Endodermal cell (in vitro differentiated cells): ENCODE measurements at regions not wholly inside any gene's neighbourhood (a gene's known extent, or its start where the extent isn't known, plus 50 kb on each side); places are given as distances from the start of the nearest gene placed in this dataset.
"Not testable (repeated sequence)": the region's sequence is repeated elsewhere in the genome, so short reads cannot be mapped to it uniquely, and the experiment has no call there.

ENCODE experiments used
- DNase-seq: peaks from one replicate; pipeline ENCODE4 v3.0.0-alpha.2; 2017
- H3K27ac ChIP-seq: 2 replicates; pipeline ENCODE4 v1.5.1; 2013; ENCODE audit warnings: mild to moderate bottlenecking, low read depth, low read length, moderate library complexity
- H3K27me3 ChIP-seq: 2 replicates; pipeline ENCODE4 v1.6.1; 2013; ENCODE audit warnings: mild to moderate bottlenecking, low read length, moderate library complexity; ENCODE audit not compliant: insufficient read depth, control insufficient read depth, poor library complexity, severe bottlenecking
- H3K36me3 ChIP-seq: 2 replicates; pipeline ENCODE4 v1.7.0; 2013; ENCODE audit warnings: mild to moderate bottlenecking, low read length, moderate library complexity; ENCODE audit not compliant: control insufficient read depth, insufficient read depth
- H3K4me1 ChIP-seq: one replicate; pipeline ENCODE4 v1.7.0; 2013; ENCODE audit warnings: low read length; ENCODE audit not compliant: control insufficient read depth, insufficient read depth
- H3K4me3 ChIP-seq: 2 replicates; pipeline ENCODE4 v1.5.1; 2013; ENCODE audit warnings: mild to moderate bottlenecking, low read length, moderate library complexity
- H3K9ac ChIP-seq: 2 replicates; pipeline ENCODE4 v1.6.1; 2013; ENCODE audit warnings: mild to moderate bottlenecking, low read length, moderate library complexity; ENCODE audit not compliant: poor library complexity, severe bottlenecking; ENCODE audit errors: extremely low read depth
- H3K9me3 ChIP-seq: 2 replicates; pipeline ENCODE4 v1.6.1; 2013; ENCODE audit warnings: mild to moderate bottlenecking, low read length, moderate library complexity; ENCODE audit not compliant: control insufficient read depth
- H3K27ac Mint-ChIP-seq: 2 replicates; pipeline ENCODE4 v1.8.0; 2020; ENCODE audit warnings: mixed read lengths
- H3K27me3 Mint-ChIP-seq: 2 replicates; pipeline ENCODE4 v1.8.0; 2021; ENCODE audit warnings: mild to moderate bottlenecking, mixed read lengths; ENCODE audit not compliant: insufficient read depth
- H3K36me3 Mint-ChIP-seq: 2 replicates; pipeline ENCODE4 v1.8.0; 2020; ENCODE audit warnings: low read depth, mixed read lengths
- H3K4me1 Mint-ChIP-seq: 2 replicates; pipeline ENCODE4 v1.8.0; 2020; ENCODE audit warnings: mixed read lengths
- H3K4me3 Mint-ChIP-seq: 2 replicates; pipeline ENCODE4 v1.8.0; 2020; ENCODE audit warnings: mild to moderate bottlenecking, moderate library complexity, mixed read lengths
- H3K9me3 Mint-ChIP-seq: 2 replicates; pipeline ENCODE4 v1.8.0; 2020; ENCODE audit warnings: mild to moderate bottlenecking, mixed read lengths
- CTCF ChIP-seq: fragments of 200-600 bp; sonication (generic); conservative IDR thresholded peaks from 2 replicates; pipeline ENCODE4 v1.5.0; 2021; ENCODE audit warnings: antibody characterized with exemption, mild to moderate bottlenecking
- WGBS, 2 experiments: methylation state at CpG; one replicate each; pipeline versions ENCODE4 v1.1.5 to v1.1.7; 2013; ENCODE audit warnings: missing lambda C conversion rate in 2 of 2, mixed read lengths in 1 of 2; ENCODE audit not compliant: insufficient coverage in 1 of 2, insufficient read length in 1 of 2; 5-methylcytosine and 5-hydroxymethylcytosine counted together

- H3K27me3 Mint-ChIP-seq: no peaks in the 10 kb centered on the region
- no peak for DNase-seq
- no peak overlapping the region for H3K27ac ChIP-seq
- no peak overlapping the region for H3K4me3 Mint-ChIP-seq
- H3K36me3 ChIP-seq: no peaks in the 10 kb centered on the region
- no peak overlapping the region for H3K4me3 ChIP-seq
- H3K4me1 Mint-ChIP-seq: no peaks in the 10 kb centered on the region
- no peak overlapping the region for H3K27ac Mint-ChIP-seq
- H3K27me3 ChIP-seq: no peaks in the 10 kb centered on the region
- peaks cover 6% of the 10 kb centered on the region for H3K9me3 ChIP-seq
- H3K9ac ChIP-seq: no peak overlapping the region
- WGBS, 2 experiments: 75 to 77% methylated on average over 4 to 6 of the region's 7 CpGs
- TF ChIP-seq CTCF: no peak
- H3K9me3 Mint-ChIP-seq: peaks cover 8% of the 10 kb centered on the region
- no peaks in the 10 kb centered on the region for H3K4me1 ChIP-seq
- H3K36me3 Mint-ChIP-seq: no peaks in the 10 kb centered on the region
These were observed 262.9 kb downstream of the ASMT start for GRCh38 chrX:1877780-1878179.

- not testable (repeated sequence) for H3K27me3 Mint-ChIP-seq, H3K9me3 ChIP-seq
- WGBS, 2 experiments: 88 to 97% methylated on average over 5 to 10 of the region's 10 CpGs
These were observed 266.3 kb downstream of the ASMT start for GRCh38 chrX:1880884-1881817.

GRCh38 chrX:1883772-1884171 is 268.9 kb downstream of the ASMT start:
- Histone ChIP-seq H3K27ac (no peak overlapping the region), H3K4me3 (no peak overlapping the region), H3K36me3 (no peaks in the 10 kb centered on the region), H3K9me3 (peaks cover 18% of the 10 kb centered on the region), H3K4me1 (no peaks in the 10 kb centered on the region), H3K9ac (no peak overlapping the region), H3K27me3 (no peaks in the 10 kb centered on the region)
- no peaks in the 10 kb centered on the region for H3K36me3 Mint-ChIP-seq
- peaks cover 31% of the 10 kb centered on the region for H3K9me3 Mint-ChIP-seq
- no peak for DNase-seq
- H3K27me3 Mint-ChIP-seq: no peaks in the 10 kb centered on the region
- 78 to 80% methylated on average over 5 to 8 of the region's 8 CpGs for WGBS, 2 experiments
- H3K27ac Mint-ChIP-seq: no peak overlapping the region
- no peak overlapping the region for H3K4me3 Mint-ChIP-seq
- H3K4me1 Mint-ChIP-seq: no peaks in the 10 kb centered on the region
- TF ChIP-seq CTCF: no peak

More at GRCh38 chrX:1880884-1881817, 266.3 kb downstream of the ASMT start:
- H3K27ac Mint-ChIP-seq, DNase-seq, H3K4me3 ChIP-seq, H3K36me3 ChIP-seq, H3K9ac ChIP-seq, H3K27ac ChIP-seq, H3K4me1 Mint-ChIP-seq, H3K4me1 ChIP-seq, H3K27me3 ChIP-seq, H3K4me3 Mint-ChIP-seq, H3K36me3 Mint-ChIP-seq: not testable (repeated sequence)
- H3K9me3 Mint-ChIP-seq: peaks cover 20% of the 10 kb centered on the region
